ENCODE measurements at regions not wholly inside any gene's neighbourhood (a gene's known extent, or its start where the extent isn't known, plus 50 kb on each side); places are given as distances from the start of the nearest gene placed in this dataset.

- no peak overlapping the region for H3K27ac ChIP-seq (ENCODE audit: low read depth, low read length)
- peaks cover 4% of the 10 kb centered on the region for H3K27me3 ChIP-seq (ENCODE audit: control insufficient read depth, insufficient read depth, low read length)
- no peaks in the 10 kb centered on the region for H3K36me3 ChIP-seq (ENCODE audit: control insufficient read depth, insufficient read depth, low read length)
- no peak overlapping the region for H3K9ac ChIP-seq (ENCODE audit: low read length)
- H3K4me3 ChIP-seq (ENCODE audit: low read length), result no peak overlapping the region
- no peaks in the 10 kb centered on the region for H3K4me1 ChIP-seq (ENCODE audit: control insufficient read depth, insufficient read depth, low read length)
Measured at GRCh38 chrX:13875572-13875971, 58.7 kb upstream of the GPM6B start.

- H3K27ac ChIP-seq (ENCODE audit: low read depth, low read length), result no peak overlapping the region
- no peaks in the 10 kb centered on the region for H3K36me3 ChIP-seq (ENCODE audit: control insufficient read depth, insufficient read depth, low read length)
- H3K9ac ChIP-seq (ENCODE audit: low read length), result no peak overlapping the region
- H3K4me3 ChIP-seq (ENCODE audit: low read length), result no peak overlapping the region
- no peaks in the 10 kb centered on the region for H3K4me1 ChIP-seq (ENCODE audit: control insufficient read depth, insufficient read depth, low read length)
- no peaks in the 10 kb centered on the region for H3K27me3 ChIP-seq (ENCODE audit: control insufficient read depth, insufficient read depth, low read length)
Measured at GRCh38 chrX:13868591-13868990, 51.7 kb upstream of the GPM6B start.

Measured in rectal smooth muscle tissue (tissue), 1 donor.